ENCODE measurements at regions not wholly inside any gene's neighbourhood (a gene's known extent, or its start where the extent isn't known, plus 50 kb on each side); places are given as distances from the start of the nearest gene placed in this dataset.
"Not testable (repeated sequence)": the region's sequence is repeated elsewhere in the genome, so short reads cannot be mapped to it uniquely, and the experiment has no call there.

- DNase-seq, result not testable (repeated sequence)
Measured at GRCh38 chr16:88265286-88265938, 117.3 kb upstream of the ZNF469 start.

- not testable (repeated sequence) for DNase-seq
Measured at GRCh38 chr16:88266036-88266435, 116.7 kb upstream of the ZNF469 start.

- DNase-seq, result not testable (repeated sequence)
Measured at GRCh38 chr16:88266935-88267551, 115.7 kb upstream of the ZNF469 start.

GRCh38 chr16:88268186-88268970 is 114.4 kb upstream of the ZNF469 start:
- not testable (repeated sequence) for DNase-seq

GRCh38 chr16:88270171-88270790 is 112.5 kb upstream of the ZNF469 start:
- not testable (repeated sequence) for DNase-seq

- not testable (repeated sequence) for DNase-seq
Measured at GRCh38 chr16:88271296-88271695, 111.5 kb upstream of the ZNF469 start.

GRCh38 chr16:88271776-88272175 is 111.0 kb upstream of the ZNF469 start:
- not testable (repeated sequence) for DNase-seq

GRCh38 chr16:88272437-88272836 is 110.3 kb upstream of the ZNF469 start:
- not testable (repeated sequence) for DNase-seq

GRCh38 chr16:88274126-88274750 is 108.5 kb upstream of the ZNF469 start:
- DNase-seq, result not testable (repeated sequence)

GRCh38 chr16:88274847-88275246 is 107.9 kb upstream of the ZNF469 start:
- DNase-seq, result no peak

GRCh38 chr16:88275336-88276122 is 107.2 kb upstream of the ZNF469 start:
- not testable (repeated sequence) for DNase-seq

GRCh38 chr16:88276123-88276588 is 106.6 kb upstream of the ZNF469 start:
- DNase-seq, result not testable (repeated sequence)

GRCh38 chr16:88276591-88276990 is 106.2 kb upstream of the ZNF469 start:
- DNase-seq, result no peak

GRCh38 chr16:88279998-88280397 is 102.8 kb upstream of the ZNF469 start:
- DNase-seq, result no peak

GRCh38 chr16:88281858-88282563 is 100.7 kb upstream of the ZNF469 start:
- DNase-seq, result no peak

- DNase-seq, result no peak
Measured at GRCh38 chr16:88282564-88283395, 100.0 kb upstream of the ZNF469 start.

- no peak for DNase-seq
Measured at GRCh38 chr16:88283596-88283995, 99.2 kb upstream of the ZNF469 start.

GRCh38 chr16:88284101-88284500 is 98.7 kb upstream of the ZNF469 start:
- no peak for DNase-seq

Measured in left kidney (tissue), 1 donor.